Pancreas (tissue), 10 donors: ENCODE measurements at regions not wholly inside any gene's neighbourhood (a gene's known extent, or its start where the extent isn't known, plus 50 kb on each side); places are given as distances from the start of the nearest gene placed in this dataset.

Source experiments
- ATAC-seq, 4 donors: fragments of 200-7000 bp; cut with Tn5 transposase; one replicate each; pipeline versions ENCODE4 v1.8.0 to v1.9.1; 2020; ENCODE audit warnings: mild to moderate bottlenecking in 4 of 4, moderate library complexity in 4 of 4
- DNase-seq, 6 donors: peaks; one replicate each; pipeline ENCODE4 v3.0.0-alpha.2; 2020
- FAIRE-seq: peaks from 2 replicates; lab custom pipeline; 2012; peaks lifted over from hg19 to GRCh38; lab: Jason Lieb, UNC
- H3K27ac ChIP-seq, 4 donors: fragments of 200-600 bp; sonication (generic); 1 replicate in 3 of 4; 2 replicates in 1 of 4; pipeline versions ENCODE4 v1.5.0 to v1.8.0; 2020
- H3K27me3 ChIP-seq, 4 donors: fragments of 200-600 bp; one replicate each; pipeline ENCODE4 v1.8.0; 2021
- H3K36me3 ChIP-seq, 3 donors: fragments of 200-600 bp; sonication (generic) in 1 of 3; one replicate each; pipeline versions ENCODE4 v1.5.0 to v1.8.0; 2020 to 2021
- H3K4me1 ChIP-seq, 3 donors: fragments of 200-600 bp; one replicate each; pipeline ENCODE4 v1.8.0; 2021
- H3K4me3 ChIP-seq, 4 donors: fragments of 200-600 bp; sonication (generic) in 2 of 4; one replicate each; pipeline versions ENCODE4 v1.5.0 to v1.8.0; 2020 to 2021
- H3K9me3 ChIP-seq, 4 donors: fragments of 200-600 bp; one replicate each; pipeline ENCODE4 v1.8.0; 2021
- WGBS, 2 donors: extraction: QIAGEN DNeasy Blood & Tissue Kit; methylation state at CpG; one replicate each; pipeline ENCODE4 v1.1.7; 2013; 5-methylcytosine and 5-hydroxymethylcytosine counted together
- intact Hi-C, 3 donors: fragments of 100-400 bp; cut with DNase I; formaldehyde crosslinking; loops; one replicate each; pipeline versions ENCODE4 v1.11.1 to v1.14.2; 2022
- TF ChIP-seq, protein P1 (sequence below), 4 donors: fragments of 200-600 bp; sonication (generic) in 3 of 4; IDR thresholded peaks; one replicate each; pipeline versions ENCODE4 v1.5.0 to v1.8.0; 2021; ENCODE audit warnings: antibody characterized with exemption in 4 of 4
- donor health status: healthy with polysubstance abuse.
- donor health status: DM: no; HTN: no; CAD: no; lungs with moderate emphysema.
- donor health status: DM: no; HTN: no; CAD: no.
- donor health status: control.
- donor health status: control.
- donor health status: Bipolar disorder and iron deficiency.
- donor health status: DM: yes; HTN: yes; CAD: no.
- donor health status: DM: no; HTN: no; CAD: no.
- donor health status: DM: no; HTN: no; CAD: no.
- donor health status: DM: yes; HTN: yes; CAD: no.

DNA sequence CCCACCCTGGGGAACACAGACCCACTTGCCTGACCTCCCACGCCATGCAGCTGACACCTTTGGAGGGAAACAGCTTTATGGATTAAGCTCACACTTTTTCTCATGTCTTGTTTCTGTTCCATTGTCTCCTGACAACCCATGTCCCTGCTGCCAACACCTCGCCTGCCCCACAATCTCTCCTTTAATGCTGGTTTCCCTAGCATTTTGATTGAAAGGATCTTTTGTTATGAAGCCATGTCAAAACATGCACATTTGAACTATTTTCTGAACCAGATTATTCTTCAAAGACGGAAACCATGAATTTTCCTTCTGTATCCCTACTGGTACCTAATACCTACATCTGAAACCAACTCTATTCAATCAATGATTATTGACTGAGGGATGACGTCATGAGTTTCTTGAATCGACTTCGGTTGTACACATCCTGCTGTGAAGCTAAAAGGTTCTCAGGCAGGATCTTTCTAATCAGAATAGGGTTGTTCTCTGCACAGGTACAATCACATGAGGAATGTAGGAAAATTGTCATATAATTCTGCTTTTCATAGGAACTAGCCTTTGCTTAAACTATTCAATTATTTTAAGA lies 106.2 kb upstream of the NEBL start:
- Histone ChIP-seq H3K4me1 (peaks cover 0 to 9% (median 5%) of the 10 kb centered on the region in 3 donors), H3K36me3 (no peaks in the 10 kb centered on the region), H3K27ac (no peak overlapping the region), H3K4me3 (no peak overlapping the region), H3K27me3 (no peaks in the 10 kb centered on the region), H3K9me3 (no peaks in the 10 kb centered on the region)
- no peak for DNase-seq
- no peak for FAIRE-seq
- 73 to 80% methylated on average over 6 of the region's 6 CpGs for WGBS, 2 donors
- intact Hi-C loops, result no loop called here
- TF ChIP-seq, protein P1, sequence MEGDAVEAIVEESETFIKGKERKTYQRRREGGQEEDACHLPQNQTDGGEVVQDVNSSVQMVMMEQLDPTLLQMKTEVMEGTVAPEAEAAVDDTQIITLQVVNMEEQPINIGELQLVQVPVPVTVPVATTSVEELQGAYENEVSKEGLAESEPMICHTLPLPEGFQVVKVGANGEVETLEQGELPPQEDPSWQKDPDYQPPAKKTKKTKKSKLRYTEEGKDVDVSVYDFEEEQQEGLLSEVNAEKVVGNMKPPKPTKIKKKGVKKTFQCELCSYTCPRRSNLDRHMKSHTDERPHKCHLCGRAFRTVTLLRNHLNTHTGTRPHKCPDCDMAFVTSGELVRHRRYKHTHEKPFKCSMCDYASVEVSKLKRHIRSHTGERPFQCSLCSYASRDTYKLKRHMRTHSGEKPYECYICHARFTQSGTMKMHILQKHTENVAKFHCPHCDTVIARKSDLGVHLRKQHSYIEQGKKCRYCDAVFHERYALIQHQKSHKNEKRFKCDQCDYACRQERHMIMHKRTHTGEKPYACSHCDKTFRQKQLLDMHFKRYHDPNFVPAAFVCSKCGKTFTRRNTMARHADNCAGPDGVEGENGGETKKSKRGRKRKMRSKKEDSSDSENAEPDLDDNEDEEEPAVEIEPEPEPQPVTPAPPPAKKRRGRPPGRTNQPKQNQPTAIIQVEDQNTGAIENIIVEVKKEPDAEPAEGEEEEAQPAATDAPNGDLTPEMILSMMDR (IDR thresholded peaks at IDR 0.05), result no peak
- no peak for ATAC-seq

DNA sequence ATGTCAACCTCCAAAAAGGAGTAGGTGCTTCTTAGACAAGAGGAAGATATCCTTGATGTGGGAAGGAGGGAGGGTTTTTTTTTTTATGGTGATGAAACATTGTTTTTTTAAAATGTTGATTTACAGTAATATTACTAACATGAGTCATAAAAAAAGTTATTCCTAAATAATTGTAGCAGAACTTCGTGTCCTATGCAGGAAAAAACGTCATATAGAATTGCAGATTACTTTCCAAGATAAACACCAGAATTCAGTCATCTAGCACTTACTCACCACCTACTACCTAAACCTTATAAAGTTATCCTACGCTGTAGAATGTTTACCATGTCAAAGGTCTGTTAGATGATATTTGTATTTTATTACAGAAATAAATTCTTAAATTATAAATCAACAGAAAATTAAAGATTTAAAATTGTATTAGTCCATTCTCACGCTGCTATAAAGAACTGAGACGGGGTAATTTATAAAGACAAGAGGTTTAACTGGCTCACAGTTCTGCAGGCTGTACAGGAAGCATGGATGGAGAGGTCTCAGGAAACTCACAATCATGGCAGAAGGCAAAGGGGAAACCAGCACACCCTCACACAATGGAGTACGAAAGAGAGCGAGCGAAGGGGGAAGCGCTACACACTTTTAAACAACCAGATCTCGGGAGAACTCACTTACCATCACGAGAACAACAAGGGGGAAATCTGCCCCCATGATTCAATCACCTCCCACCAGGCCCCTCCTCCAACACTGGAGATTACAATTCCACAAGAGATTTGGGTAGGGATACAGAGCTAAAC lies 105.2 kb upstream of the NEBL start:
- TF ChIP-seq, protein P1 (IDR thresholded peaks at IDR 0.05), result no peak
- H3K9me3 ChIP-seq, result no peaks in the 10 kb centered on the region
- H3K36me3 ChIP-seq, result no peaks in the 10 kb centered on the region
- intact Hi-C loops, result no loop called here
- ATAC-seq, result no peak
- peaks cover 0 to 9% (median 5%) of the 10 kb centered on the region in 3 donors for H3K4me1 ChIP-seq
- FAIRE-seq, result no peak
- 79 to 83% methylated on average over 11 of the region's 11 CpGs for WGBS, 2 donors
- no peak for DNase-seq
- no peak overlapping the region for H3K4me3 ChIP-seq
- no peaks in the 10 kb centered on the region for H3K27me3 ChIP-seq
- H3K27ac ChIP-seq, result no peak overlapping the region

DNA sequence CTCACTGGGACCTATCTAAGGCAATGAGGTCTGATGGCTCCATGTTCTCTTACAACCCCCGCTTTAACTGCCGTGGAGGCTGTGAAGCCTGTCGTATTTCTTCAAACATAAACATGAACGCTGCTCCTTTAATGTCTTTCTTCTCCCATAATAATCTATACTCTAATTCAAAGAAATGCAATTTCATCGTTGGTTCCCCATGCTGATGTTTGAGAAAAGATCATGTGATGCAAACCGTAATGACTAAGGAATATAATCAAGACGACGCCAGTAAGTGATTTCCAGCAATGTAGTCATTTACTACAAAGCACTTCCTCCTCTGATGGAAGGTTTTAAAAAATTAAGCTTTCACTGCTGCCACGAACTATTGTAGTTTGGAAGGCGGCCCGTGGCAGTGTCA lies 102.6 kb upstream of the NEBL start:
- DNase-seq, result no peak
- no peaks in the 10 kb centered on the region for H3K27me3 ChIP-seq
- H3K9me3 ChIP-seq, result no peaks in the 10 kb centered on the region
- no peaks in the 10 kb centered on the region for H3K36me3 ChIP-seq
- intact Hi-C loops, result no loop called here
- no peak for FAIRE-seq
- H3K4me3 ChIP-seq, result no peak overlapping the region
- 94 to 97% methylated on average over 11 of the region's 11 CpGs for WGBS, 2 donors
- no peak for ATAC-seq
- peaks cover 0 to 9% (median 5%) of the 10 kb centered on the region in 3 donors for H3K4me1 ChIP-seq
- H3K27ac ChIP-seq, result no peak overlapping the region
- TF ChIP-seq, protein P1 (IDR thresholded peaks at IDR 0.05), result no peak

DNA sequence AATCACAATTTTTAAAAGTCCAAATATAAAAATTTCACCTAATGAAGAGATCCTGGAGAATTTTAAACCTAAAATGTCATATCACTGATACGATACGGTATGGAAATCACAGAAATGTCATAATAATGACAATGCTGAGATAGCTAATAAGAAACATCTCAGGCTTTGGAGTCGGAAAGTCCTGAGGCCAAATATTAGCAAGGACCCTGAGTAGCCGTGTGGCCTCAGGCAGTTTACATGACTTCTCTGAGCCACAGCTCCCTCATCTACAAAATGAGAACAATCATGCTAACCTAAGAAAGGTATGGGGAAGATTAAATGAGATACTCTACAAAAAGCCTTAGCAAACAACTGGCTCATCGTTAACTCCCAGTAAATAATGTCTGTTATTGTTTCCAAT lies 100.9 kb upstream of the NEBL start:
- intact Hi-C loops, result no loop called here
- peaks cover 0 to 9% (median 5%) of the 10 kb centered on the region in 3 donors for H3K4me1 ChIP-seq
- H3K9me3 ChIP-seq, result no peaks in the 10 kb centered on the region
- H3K36me3 ChIP-seq, result no peaks in the 10 kb centered on the region
- TF ChIP-seq, protein P1 (IDR thresholded peaks at IDR 0.05), result no peak
- FAIRE-seq (no peak), DNase-seq (no peak), ATAC-seq (no peak)
- WGBS, 2 donors, result 89 to 98% methylated on average over 5 of the region's 5 CpGs
- H3K27me3 ChIP-seq, result no peaks in the 10 kb centered on the region
- no peak overlapping the region for H3K27ac ChIP-seq
- no peak overlapping the region for H3K4me3 ChIP-seq
